ENCODE measurements at regions not wholly inside any gene's neighbourhood (a gene's known extent, or its start where the extent isn't known, plus 50 kb on each side); places are given as distances from the start of the nearest gene placed in this dataset.
"Not testable (repeated sequence)": the region's sequence is repeated elsewhere in the genome, so short reads cannot be mapped to it uniquely, and the experiment has no call there.

- H3K4me3 ChIP-seq (ENCODE audit: low read depth, low read length): no peak overlapping the region
- TF ChIP-seq CTCF (IDR thresholded peaks at IDR 0.05; ENCODE audit: borderline replicate concordance, insufficient read depth, low read depth, low read length): no peak
Observed at GRCh38 chr1:178039891-178040290, 54.0 kb upstream of the RASAL2 start.

GRCh38 chr1:178043940-178044339 is 50.0 kb upstream of the RASAL2 start:
- not testable (repeated sequence) for H3K4me3 ChIP-seq (ENCODE audit: low read depth, low read length)
